Esophagus squamous epithelium (tissue), 4 donors: ENCODE measurements at regions not wholly inside any gene's neighbourhood (a gene's known extent, or its start where the extent isn't known, plus 50 kb on each side); places are given as distances from the start of the nearest gene placed in this dataset.

Source experiments
- POLR2A ChIP-seq, 4 donors: fragments of 450-650 bp; IDR thresholded peaks; one replicate each; pipeline ENCODE4 v1.6.1; 2017; ENCODE audit warnings: antibody characterized with exemption in 4 of 4, mild to moderate bottlenecking in 4 of 4, moderate library complexity in 3 of 4
- TF ChIP-seq, protein P1 (sequence below), 6 experiments: fragments of 450-650 bp in 4 of 6; fragments of 200-600 bp in 2 of 6; sonication (generic) in 2 of 6; IDR thresholded peaks; one replicate each; pipeline ENCODE4 v1.5.1; 2016 to 2019; ENCODE audit warnings: antibody characterized with exemption in 6 of 6, mild to moderate bottlenecking in 4 of 6, moderate library complexity in 4 of 6

DNA sequence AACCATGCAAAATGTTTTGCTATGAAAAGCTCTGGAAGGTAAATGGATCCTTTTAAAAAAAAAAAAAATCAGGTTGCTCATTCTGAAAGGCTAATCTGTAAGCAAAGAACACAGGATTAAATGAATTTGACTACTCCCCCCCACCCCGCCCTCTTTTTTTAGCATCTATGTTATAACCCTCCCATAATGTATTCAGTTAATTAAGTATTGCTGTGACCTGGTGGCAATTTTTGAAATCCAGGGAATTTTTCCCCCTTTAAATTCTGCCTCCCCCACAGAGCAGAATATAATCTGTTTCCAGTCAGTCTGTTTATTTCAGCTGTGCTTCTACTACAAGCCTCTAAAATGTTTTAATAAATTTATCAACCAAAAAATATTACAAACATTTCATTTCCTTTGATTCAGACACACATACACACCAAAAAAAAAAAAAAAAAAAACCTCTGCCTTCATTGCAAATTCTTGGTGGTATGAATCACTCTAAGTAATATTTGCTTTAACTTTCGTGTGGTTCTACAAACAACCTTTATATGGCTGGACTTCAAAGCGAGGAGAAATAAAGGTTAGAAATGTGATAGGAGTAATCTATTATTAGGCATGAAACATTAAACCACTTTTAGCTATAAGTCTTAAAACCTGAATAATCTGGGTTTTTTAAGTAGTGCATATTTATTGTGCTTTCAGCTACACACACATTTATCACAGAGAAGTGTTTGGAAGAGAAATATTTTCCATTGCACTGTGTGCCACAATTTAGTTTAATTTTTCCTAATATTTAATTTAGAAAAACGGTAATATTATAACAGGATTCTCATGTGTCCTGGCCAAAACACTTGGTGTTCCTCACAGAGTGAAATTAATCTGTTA lies 64.4 kb upstream of the ARID5B start:
- TF ChIP-seq, protein P1, sequence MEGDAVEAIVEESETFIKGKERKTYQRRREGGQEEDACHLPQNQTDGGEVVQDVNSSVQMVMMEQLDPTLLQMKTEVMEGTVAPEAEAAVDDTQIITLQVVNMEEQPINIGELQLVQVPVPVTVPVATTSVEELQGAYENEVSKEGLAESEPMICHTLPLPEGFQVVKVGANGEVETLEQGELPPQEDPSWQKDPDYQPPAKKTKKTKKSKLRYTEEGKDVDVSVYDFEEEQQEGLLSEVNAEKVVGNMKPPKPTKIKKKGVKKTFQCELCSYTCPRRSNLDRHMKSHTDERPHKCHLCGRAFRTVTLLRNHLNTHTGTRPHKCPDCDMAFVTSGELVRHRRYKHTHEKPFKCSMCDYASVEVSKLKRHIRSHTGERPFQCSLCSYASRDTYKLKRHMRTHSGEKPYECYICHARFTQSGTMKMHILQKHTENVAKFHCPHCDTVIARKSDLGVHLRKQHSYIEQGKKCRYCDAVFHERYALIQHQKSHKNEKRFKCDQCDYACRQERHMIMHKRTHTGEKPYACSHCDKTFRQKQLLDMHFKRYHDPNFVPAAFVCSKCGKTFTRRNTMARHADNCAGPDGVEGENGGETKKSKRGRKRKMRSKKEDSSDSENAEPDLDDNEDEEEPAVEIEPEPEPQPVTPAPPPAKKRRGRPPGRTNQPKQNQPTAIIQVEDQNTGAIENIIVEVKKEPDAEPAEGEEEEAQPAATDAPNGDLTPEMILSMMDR (IDR thresholded peaks at IDR 0.05): no peak
- no peak for TF ChIP-seq POLR2A (IDR thresholded peaks at IDR 0.05)
